Stimulated activated CD8-positive, alpha-beta memory T cell treated with anti-CD3 and anti-CD28 coated beads, Interleukin-15, amount 100 ng/mL, for 1 hour (primary cell): ENCODE measurements at regions not wholly inside any gene's neighbourhood (a gene's known extent, or its start where the extent isn't known, plus 50 kb on each side); places are given as distances from the start of the nearest gene placed in this dataset.

Source experiments
- DNase-seq: peaks from one replicate; pipeline ENCODE4 v3.0.0-alpha.2; 2020; ENCODE audit warnings: low read depth

DNA sequence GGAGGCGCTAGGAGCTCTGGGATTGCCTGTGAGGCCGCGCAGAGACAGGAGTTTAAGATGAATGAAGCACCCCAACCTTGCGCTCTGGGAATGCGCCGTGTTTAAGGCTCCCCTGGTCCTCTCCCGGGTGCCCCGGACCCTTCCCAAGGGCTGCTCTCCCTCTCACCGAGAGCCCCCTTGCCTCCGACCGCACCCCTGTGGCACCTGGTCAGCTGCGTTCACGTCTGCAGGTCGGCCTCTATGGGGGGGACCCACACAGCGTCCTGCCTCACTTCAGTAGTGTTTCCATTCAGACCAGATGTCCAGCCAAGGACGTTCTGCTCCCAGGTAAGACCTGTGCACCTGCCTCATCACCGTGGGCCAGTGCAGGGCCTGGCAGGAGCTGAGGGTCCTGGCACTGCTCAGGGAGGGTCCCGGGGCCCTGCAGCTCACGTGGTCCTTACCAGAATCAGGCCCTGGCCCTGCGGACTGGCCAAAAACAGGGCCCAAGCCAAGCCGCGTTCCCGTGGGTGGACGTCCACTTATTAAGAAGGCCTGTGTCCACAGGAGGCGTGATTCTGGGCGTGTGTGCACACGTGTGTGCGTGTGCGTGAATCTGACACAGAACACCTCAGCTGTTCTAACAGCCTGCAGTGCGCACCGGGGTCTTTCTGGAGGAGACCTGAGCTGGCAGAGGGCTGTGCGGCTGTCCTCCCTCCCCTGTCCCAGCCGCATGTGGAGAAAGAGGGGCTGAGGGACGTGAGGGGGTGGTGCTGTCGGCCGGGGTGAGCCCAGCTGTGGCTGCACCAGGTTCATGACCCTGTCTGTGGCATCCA, 79.9 kb upstream of the BHLHE23 start:
- DNase-seq, result no peak

DNA sequence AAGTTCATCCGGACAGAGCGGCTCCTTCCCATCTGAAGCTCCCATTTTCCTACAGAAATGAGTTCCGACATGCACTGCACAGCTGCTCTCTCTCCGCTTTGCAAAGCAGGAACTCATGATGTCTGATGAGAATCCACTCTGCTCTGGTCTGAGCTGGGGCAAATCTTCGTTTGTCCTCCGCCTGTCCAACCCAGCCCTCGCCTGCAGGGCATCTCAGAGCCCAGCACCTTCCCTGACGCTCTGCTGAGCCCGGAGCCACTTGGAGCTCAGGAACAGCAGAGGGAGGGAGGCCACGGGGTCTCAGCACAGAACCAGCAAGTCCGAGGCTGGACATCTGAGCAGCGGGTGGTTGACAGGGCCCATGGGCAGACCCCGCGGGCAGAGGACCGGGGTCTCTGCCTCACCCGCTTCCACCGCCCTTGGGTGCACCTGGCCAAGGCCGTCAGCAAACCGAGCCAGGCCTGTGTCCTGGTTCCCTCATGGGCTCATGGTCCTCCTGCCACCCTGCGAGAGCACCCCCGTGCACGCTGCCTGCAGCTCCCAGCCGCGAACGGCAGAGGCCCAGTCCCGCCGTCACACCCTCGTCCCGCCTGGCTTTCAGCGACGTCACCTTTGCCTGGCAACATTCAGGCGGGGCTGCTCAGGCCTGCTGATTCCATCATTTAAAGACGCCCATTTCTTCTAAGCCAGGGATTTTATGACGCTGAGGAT, 78.5 kb upstream of the BHLHE23 start:
- DNase-seq, result no peak

DNA sequence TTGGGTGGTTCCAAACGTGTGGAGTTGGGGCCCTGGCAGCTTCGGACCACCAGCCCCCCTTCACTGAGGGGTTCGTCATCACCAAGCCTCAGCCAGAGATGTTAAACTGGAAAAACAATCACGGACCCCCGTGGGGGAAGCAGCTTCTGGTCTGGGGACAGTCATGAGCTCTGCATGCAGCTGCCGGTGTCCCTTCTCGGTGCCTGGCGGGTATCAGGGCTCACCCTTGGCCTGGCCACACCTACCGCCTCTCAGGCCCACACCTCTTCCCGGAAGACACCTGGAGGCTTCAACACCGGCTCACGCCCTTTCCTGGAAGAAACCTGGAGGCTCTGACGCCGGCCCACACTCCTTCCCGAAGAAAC, 77.8 kb upstream of the BHLHE23 start:
- no peak for DNase-seq

DNA sequence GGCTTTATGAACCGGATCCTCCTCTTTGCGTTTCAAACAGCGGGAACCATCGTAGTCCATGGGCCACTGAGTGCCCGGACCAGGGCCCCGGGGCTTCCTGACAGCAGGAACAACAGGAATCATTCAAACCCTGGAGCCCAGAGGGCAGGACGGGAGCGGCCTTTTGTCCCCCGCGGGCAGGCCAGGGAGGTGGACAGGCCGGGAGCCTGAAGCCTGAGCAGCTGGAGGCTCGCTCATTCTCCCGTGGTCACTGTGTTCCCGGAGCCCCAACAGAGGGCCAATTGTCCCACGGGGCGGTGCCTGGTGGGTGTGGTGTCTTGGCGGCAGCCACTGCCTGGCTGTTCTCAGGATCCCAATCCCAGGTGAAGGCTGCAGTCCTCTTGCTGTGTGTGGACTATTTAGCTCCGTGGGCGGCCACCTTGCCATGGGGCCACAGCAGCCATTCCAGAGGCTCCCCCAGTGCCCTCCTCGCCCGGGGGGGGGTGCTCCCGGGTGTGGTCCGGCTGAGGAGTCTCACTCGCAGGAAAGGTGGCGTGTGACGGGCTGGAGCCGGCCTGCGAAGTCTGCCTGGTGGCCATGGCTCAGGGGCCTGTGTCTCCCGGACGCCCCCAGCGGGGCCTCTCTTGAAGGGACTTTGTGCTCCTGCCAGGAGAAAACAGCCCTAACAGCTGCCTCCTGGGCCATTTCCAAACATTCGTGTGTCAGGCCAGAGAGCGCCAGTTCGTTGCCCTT, 77.2 kb upstream of the BHLHE23 start:
- DNase-seq, result no peak

DNA sequence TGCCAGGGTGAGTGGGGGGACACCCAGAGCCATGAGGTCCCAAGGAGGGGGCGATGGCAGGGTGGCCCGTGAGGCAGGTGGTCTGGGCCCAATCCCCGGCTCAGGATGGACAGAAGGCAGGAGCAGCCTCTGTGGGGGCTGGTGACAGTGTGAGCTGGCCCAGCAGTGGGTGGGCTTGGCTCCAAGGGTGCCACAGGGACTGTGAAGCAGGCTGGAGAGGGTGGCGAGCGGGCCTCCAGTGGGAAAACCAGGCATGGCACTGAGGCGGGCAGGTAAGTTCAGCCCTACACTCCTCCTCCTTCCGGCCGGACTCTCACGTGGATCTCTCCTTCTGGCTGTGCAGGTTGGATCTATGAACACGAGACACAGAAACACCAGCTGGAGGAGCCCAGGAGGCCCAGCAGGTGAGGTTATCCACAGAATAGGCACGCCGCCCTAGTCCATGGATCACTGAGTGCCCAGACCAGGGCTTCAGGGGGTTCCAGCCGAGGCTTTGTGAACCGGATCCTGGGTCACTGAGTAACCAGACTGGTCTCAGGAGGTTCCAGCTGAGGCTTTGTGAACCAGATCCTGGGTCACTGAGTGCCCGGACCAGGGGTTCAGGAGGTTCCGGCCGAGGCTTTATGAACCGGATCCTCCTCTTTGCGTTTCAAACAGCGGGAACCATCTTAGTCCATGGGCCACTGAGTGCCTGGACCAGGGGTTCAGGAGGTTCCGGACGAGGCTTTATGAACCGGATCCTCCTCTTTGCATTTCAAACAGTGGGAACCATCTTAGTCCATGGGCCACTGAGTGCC, 76.4 kb upstream of the BHLHE23 start:
- DNase-seq, result no peak

DNA sequence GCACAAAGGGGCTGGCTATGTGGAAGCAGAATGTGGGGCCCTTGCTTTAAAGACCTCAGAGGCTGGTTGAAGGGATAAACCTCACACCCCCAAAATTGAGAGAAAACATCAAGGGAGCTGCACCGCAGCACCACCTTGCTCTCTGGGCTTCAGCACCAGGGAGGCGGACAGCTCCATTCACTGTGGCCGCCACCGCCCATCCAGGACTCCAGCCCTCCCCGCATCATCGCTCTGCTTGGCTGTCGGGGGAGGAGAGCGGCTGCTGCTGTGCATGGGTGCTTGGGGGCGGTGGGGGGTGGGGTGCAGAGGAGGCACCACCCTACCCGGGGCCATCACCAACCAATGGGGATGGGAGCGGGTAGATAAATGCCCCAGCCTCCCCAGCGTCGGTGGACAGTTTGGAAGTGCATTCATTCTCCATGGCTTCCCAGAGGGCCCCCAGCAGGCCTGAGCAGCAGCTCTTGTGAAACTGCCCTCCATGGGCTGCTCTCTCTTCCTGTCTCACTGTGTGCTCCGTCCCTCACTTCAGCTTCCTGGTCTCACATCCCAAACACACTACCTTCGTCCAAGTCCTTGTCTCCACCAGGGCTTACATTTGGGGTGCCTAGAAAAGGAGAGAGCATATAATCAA, 75.7 kb upstream of the BHLHE23 start:
- no peak for DNase-seq

DNA sequence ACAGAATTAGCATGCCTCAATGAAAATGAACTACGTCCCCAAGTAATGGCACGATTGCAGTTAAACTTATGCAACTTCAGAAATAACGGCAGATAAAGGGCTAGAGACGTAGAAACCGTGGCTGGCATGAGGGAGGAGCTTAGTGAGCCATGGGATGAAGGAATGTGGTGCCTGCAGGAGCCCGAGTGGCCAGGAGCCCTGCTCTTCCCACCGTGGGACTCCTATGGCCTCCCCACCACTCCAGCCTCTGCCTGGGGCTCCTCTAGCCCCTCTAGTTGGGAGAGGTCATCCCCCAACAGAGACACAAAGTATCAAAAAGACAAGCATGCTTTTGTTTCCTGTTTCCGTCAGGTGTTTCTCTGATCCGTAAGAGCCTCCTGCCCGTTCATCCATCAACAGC, 75.1 kb upstream of the BHLHE23 start:
- no peak for DNase-seq

DNA sequence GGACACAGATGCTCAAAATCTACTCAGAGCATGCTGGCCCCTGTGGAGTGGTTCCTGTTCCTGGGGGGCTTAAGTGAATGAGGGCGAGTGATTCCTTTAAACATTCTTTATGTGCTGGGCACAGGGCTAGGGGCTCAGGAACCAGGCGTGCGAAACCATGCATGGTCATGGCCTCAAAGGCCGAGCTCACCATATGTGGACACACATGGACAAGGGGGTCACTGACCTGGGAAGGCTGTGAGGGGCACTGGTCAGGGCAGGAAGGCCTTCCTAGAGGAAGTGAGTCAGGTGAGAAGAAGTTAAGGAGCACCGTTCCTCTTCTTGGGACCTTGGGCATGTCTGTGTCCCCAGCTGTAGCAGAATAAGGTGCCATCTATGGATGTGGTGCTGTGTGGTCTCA, 74.6 kb upstream of the BHLHE23 start:
- no peak for DNase-seq

DNA sequence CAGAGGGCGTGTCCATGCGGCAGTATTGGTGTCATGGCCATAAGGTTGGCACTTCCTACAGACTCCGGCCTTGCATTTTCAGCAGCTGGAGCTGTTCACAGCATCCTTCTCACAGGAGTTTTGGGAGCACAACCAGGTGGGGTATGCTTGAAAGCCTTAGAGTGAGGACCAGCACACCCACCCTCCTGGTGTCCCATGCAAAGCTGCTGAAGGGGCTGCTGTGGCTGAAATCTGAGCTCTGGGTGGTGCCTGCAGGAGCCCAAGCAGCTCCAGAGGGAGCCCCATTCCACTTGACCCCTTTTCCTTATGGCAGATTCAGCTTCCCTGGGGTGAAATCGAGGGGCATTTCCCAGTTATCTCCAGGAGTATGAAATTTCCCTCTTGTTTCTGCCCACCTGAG, 74.0 kb upstream of the BHLHE23 start:
- DNase-seq, result no peak

DNA sequence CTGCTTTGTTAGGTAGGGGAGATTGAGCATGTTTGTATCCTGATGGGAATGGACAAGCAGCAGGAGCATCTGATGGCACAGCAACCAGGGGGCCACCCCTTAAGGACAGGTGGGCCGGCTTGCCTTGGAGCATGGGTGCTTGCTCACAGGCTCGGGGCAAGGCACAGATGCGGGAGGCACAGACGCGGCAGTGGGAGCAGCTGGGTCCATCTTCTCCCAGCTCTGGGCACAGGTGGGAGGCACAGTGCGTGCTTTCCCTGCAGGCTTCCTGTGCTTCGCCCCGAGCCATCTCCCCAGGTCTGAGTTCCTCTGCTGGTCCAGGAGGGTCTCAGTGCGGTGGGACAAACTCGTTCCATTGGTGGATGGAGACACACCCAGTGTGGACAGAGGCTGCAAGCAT, 73.6 kb upstream of the BHLHE23 start:
- no peak for DNase-seq

DNA sequence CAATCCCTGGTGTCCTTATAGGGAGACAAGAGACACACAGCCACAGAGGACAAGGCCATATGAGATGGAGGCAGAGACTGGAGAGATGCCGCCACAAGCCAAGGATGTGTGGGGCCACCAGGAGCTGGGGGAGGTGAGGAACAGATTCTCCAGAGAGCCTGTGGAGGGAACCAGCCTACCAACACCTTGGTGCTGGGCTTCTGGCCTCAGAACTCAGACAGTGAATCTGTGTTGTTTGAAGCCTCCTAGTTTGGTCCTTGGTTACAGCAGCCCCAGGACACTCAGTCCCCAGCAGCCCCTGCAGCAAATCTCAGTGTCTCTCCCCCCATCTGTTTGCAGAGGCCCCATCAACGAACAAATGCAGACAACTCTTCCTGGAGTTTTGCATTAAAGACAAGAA, 73.2 kb upstream of the BHLHE23 start:
- DNase-seq, result no peak

DNA sequence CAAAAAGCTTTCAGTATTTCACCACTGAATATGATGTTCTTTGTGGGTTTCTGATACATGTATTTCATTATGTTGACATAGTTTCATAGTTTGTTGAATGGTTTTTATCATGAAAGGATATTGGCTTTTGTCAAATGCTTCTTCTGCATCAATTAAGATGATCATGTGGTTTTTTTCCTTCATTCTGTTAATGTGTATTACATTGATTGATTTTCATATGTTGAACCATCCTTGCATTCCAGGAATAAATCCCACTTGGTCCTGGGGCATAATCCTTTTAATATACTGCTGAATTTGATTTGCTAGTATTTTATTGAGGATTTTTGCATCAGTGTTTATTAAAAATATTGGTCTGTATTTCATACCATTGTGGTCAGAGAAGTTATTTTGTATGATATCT, 70.9 kb upstream of the BHLHE23 start:
- DNase-seq, result no peak

DNA sequence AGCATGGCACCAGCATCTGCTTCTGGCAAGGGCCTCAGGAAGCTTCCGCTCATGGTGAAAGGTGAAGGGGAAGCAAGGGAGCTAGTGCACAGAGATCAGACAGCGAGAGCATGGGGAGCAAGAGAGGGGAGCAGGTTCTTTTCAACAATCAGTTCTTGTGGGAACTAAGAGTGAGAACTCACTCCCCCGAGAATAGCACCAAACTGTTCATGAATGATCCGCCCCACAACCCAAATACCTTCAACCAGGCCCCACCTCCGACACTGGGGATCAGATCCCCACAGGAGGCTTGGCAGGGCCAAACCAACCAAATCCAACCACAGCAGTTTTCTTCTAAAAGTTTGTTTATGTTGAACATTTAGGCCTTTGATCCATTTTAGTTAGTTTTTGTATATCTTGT, 69.7 kb upstream of the BHLHE23 start:
- DNase-seq, result no peak

DNA sequence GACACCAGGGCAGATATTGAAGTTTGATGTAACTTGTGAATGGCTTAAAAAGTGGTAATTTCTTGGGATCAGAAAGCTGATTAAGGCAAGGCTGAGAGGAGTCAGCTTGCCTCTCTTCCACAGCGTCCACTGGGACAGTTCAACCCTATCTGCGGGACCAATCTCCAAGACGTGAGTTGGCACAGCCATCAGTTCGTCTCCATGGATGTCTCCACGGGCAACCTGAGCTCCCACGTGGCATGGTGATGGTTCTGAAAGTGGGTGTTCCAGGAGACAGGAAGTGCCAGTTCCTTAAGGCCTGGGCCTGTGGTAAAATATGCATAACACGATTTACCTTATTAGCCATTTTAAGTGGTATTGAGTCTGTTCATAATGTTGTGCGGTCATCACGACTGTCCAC, 67.9 kb upstream of the BHLHE23 start:
- no peak for DNase-seq

DNA sequence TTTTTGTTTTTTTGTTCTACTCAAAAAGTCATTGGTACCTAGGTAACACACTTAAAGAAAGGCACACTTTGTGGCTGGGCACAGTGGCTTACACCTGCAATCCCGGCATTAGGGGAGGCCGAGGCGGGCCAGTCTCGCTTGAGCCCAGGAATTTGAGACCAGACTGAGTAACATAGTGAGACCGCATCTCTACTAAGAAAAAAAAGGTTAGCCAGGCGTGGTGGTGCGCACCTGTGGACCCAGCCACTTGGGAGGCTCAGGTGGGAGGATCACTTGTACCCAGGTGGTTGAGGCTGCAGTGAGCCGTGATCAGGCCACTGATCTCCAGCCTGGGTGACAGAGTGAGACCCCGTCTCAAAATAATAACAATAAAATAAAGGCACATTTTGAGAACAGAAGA, 67.4 kb upstream of the BHLHE23 start:
- no peak for DNase-seq

DNA sequence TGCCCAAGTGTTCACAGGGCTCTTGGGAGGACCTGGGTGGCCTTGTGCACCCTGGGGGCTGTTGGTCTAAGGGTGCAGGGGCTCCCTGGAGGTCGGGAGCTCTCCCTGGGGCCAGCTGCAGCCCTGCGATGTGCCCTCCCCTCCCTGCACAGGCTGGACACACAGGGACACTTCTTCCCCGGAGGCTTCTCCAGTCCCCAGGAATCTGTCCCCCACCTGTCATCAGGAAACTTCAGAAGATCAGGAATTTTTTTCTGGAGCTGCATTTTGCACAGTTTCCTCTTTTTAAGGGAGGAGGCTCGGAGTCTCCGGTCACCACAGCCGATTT, 66.9 kb upstream of the BHLHE23 start:
- no peak for DNase-seq

DNA sequence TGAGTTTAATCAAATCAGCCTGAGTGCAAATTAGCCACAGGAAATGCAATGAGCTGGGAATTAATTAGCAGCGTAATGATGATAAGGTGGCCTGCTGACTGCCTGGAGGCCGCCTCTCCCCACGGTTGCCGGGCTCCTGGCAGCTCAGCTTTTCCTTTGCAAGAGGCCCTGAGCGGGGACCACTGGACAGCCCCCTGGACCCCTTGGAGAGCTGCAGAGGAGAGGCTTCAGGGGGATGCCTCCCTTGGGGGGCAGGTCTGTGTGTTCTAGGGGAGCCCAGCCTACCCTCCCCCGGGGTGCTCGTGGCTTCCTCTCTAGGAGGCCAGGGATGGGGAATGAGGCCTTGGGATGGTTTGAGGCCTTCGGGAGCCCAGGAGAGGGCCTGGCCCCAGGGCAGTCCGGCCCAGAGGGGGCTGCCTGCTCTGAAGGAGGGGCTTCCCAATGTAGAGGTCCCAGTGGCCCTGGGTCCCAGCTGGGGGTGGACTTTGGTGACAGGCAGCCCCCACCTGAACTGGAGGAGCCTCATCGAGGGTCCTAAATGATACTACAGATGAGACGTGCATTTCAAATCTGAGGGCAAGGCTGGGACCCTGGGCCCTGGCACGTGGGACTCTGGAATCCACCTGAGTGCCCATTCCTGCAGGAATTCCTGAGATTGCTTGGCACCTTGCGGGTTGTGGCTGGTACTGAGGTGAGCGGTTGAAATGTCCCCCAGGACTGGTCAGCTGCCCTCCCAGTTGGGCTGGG, 66.4 kb upstream of the BHLHE23 start:
- DNase-seq, result no peak

DNA sequence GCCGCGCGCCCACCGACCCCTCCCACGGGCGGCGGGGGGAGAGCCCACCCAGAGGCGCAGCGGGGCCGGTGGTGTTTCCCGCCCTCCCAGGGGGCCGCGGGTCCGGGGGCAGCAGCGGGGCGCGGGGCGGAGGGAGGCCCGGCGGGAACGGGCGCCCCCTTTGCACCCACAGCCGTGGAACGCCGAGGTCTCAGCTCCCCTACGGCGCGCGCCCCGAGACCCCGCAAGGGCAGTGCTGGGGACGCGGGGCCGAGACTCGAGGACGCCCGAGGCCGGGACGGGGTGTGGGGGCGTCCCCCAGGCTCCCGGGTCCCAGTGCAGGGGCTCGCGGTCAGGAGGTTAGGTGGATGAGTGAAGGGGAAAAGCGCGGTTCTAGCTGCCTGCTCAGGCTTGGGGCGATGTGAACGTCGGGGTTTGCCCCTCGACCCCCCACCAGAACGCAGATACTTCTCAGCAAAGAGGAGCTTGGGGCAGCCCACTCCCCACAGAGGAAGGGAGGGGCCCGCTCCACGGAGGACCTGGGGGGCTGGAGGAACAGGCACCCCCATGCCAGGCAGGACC, 65.5 kb upstream of the BHLHE23 start:
- DNase-seq, result no peak

DNA sequence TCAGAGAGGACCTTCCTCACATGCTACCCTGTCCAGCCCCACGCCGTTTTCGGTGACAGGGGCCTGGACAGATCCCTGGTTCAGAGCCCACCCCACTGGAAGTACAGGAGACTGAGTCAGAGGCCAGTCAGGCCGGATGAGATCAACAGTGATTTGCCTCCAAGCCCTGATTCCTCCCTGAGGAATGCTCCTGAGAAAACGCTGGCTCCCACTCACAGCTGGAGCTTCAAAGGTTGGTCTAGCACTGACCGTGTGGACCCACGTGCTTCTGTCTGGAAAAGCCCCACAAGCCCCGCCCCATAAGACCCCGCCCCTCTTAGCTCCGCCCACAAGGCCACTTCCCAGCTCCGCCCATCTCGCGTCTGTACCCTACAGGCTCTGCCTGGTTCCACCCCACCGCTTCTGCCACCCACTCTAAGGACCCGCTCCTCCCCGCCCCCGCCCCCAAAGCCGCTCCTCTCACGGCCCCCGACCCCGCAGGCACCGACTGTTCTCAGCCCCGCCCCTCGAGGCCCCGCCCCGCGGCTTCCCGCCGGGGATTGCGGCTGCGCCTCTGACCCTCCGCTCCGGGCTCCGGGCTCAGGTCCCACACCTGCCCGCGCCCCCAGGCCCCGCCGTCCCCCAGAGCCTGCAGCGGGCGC, 64.9 kb upstream of the BHLHE23 start:
- no peak for DNase-seq

DNA sequence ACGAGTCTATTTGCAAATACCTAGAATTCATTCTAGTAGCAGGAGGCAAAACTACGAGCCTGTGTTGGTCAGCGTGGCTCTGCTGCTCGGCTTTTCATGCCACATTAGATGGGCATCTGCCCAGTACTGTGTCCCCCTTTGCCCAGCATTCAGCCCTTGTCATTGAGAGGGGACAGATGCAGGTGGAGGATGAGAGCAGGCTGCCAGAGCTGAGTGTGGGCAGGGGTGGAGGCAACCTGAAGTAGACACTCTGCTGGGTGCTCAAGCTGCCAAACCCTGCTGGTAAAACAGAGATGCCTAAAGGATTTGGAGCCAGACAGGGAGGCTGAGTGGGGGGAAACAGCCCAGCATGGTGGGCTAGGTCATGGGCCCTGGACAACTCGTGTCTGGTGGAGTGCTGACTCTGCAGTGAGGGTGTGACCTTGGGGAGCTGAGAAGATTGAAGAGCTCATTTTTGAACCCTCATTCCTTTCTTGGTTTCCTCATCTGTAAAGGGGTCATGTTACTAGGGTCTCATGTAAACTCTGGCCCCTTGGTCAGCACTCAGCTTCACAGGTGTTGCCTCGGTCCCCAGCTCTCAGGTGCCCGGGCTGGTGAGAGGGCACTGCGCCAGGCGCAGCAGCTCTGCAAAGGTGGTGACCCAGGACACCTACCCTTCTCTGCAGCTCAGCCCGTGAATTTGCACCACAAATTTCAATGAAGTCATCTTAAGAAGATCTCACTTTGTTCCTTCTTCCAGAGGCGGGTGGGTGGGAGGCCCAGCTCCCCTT, 64.2 kb upstream of the BHLHE23 start:
- DNase-seq, result no peak
